ENCODE measurements at regions not wholly inside any gene's neighbourhood (a gene's known extent, or its start where the extent isn't known, plus 50 kb on each side); places are given as distances from the start of the nearest gene placed in this dataset.

DNA sequence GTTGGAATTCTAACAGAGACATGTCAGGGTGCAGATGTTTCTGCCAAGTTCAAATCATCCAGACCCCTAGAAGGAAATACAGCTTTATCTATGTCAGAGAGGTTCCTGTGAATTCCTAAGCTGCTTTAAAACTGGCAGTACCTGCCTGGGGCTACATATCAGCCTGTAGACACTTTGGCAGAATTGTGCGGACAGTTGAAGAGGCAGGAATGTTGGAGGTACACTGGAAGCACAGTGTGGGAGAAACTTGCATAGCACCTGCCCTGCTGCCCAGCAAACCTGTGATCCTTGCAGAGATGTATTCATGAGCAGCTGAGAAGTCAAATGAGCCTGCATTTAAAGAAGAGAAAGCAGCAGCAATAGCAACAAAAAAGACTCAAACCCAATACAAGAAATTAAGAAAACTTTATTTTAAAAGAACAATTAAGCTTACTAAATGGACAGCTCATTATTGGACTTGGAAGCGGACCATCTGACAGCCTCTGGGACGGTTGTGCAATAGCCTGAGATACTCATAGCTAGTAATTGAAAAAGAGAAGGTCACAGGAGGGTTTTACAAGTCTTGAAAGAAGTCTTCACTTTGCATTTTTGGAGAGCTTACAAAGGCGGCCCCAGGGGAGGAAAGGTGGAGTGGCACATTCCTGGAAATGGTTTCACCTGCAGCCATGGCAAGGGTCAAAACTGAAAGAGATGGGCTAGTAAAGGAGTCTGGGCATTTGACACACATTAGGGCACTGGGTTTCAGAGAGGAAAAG lies 280.9 kb upstream of the FLRT2 start:
- Histone ChIP-seq H3K27me3 (no peaks in the 10 kb centered on the region), H3K9me3 (no peaks in the 10 kb centered on the region), H3K4me1 (no peaks in the 10 kb centered on the region), H3K27ac (no peak overlapping the region), H3K4me3 (no peak overlapping the region), H3K36me3 (no peaks in the 10 kb centered on the region)
- intact Hi-C loops (cut with DNase I; ENCODE audit: low total_unique reads) (no loop called here), in situ Hi-C loops (cut with MboI; ENCODE audit: low pct_ligation_motif_present in 1 of 4, low pct_unique_long_range_greater_than_20kb in 1 of 4, low sequenced_read_pairs in 3 of 4) (no loop called here)
- DNase-seq, result no peak
- TF ChIP-seq POLR2A (IDR thresholded peaks at IDR 0.05) (no peak), POLR2AphosphoS5 (IDR thresholded peaks at IDR 0.05) (no peak), EP300 (IDR thresholded peaks at IDR 0.05; ENCODE audit: low read depth) (no peak)
- TF ChIP-seq, protein P1, sequence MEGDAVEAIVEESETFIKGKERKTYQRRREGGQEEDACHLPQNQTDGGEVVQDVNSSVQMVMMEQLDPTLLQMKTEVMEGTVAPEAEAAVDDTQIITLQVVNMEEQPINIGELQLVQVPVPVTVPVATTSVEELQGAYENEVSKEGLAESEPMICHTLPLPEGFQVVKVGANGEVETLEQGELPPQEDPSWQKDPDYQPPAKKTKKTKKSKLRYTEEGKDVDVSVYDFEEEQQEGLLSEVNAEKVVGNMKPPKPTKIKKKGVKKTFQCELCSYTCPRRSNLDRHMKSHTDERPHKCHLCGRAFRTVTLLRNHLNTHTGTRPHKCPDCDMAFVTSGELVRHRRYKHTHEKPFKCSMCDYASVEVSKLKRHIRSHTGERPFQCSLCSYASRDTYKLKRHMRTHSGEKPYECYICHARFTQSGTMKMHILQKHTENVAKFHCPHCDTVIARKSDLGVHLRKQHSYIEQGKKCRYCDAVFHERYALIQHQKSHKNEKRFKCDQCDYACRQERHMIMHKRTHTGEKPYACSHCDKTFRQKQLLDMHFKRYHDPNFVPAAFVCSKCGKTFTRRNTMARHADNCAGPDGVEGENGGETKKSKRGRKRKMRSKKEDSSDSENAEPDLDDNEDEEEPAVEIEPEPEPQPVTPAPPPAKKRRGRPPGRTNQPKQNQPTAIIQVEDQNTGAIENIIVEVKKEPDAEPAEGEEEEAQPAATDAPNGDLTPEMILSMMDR (IDR thresholded peaks at IDR 0.05), result no peak
- 83 to 85% methylated on average over 3 to 4 of the region's 4 CpGs for WGBS, 2 donors (ENCODE audit: low coverage in 1 of 2)

DNA sequence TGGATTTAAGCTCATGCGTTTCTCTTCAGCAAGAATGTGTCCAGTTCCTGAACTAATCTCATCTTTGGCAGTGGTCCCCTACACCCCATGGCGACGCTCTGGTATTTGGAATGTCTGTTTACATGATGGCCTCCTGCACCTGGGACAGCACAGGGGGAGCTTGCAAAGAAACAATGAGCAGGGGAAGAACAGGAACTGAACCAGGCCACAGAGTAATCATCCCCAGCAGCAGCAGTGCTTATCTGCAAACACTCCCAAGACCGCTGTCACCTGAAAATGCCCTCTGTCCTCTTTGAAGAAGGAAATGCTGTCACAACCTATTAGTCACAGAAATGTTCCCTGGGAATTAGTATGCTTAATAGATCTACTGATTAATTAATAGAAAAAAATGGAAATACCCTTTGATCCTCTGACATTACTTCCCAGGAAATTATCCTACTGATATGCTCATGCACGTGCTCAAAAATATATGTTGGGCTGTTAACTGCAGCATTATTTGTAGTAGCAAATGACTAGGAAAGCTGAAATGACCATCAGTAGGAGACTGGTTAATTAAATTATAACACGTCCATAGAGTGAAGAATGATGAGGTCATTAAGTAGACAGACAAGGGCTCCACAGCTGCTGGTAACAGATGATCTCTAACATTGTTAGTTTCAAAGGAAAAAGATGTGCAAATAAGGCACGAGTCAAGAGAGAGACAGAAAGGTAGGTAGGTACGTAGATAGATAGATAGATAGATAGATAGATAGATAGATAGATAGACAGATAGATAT lies 279.3 kb upstream of the FLRT2 start:
- TF ChIP-seq, protein P1 (IDR thresholded peaks at IDR 0.05), result no peak
- no peak for TF ChIP-seq POLR2A (IDR thresholded peaks at IDR 0.05)
- TF ChIP-seq POLR2AphosphoS5 (IDR thresholded peaks at IDR 0.05), result no peak
- TF ChIP-seq EP300 (IDR thresholded peaks at IDR 0.05; ENCODE audit: low read depth), result no peak
- 68 to 71% methylated on average over 8 of the region's 8 CpGs for WGBS, 2 donors (ENCODE audit: low coverage in 1 of 2)
- H3K36me3 ChIP-seq, result no peaks in the 10 kb centered on the region
- no peaks in the 10 kb centered on the region for H3K9me3 ChIP-seq
- no peak overlapping the region for H3K4me3 ChIP-seq
- H3K27me3 ChIP-seq, result no peaks in the 10 kb centered on the region
- in situ Hi-C loops (cut with MboI; ENCODE audit: low pct_ligation_motif_present in 1 of 4, low pct_unique_long_range_greater_than_20kb in 1 of 4, low sequenced_read_pairs in 3 of 4), result no loop called here
- DNase-seq, result no peak
- H3K4me1 ChIP-seq, result no peaks in the 10 kb centered on the region
- intact Hi-C loops (cut with DNase I; ENCODE audit: low total_unique reads), result no loop called here
- no peak overlapping the region for H3K27ac ChIP-seq

DNA sequence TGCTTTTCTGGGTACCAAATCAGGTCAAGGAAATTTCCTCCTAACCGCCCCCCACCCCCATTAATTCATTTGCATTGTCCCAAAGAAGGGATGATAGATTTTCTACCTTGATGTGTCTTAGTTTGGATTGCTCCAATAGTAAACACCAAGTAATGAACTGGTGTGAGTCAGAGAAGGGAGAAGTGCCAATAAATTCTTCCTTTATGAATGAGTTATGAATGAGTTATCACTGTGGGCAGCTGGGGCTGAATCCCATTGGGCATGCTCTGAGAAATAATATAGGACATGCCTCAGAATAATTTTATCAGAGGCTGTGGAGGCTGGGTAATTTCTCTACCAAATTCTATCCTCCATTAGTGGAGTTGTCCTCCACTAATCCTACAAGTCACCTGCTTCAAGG lies 277.9 kb upstream of the FLRT2 start:
- intact Hi-C loops (cut with DNase I; ENCODE audit: low total_unique reads) (no loop called here), in situ Hi-C loops (cut with MboI; ENCODE audit: low pct_ligation_motif_present in 1 of 4, low pct_unique_long_range_greater_than_20kb in 1 of 4, low sequenced_read_pairs in 3 of 4) (no loop called here)
- TF ChIP-seq POLR2AphosphoS5 (IDR thresholded peaks at IDR 0.05) (no peak), EP300 (IDR thresholded peaks at IDR 0.05; ENCODE audit: low read depth) (no peak), POLR2A (IDR thresholded peaks at IDR 0.05) (no peak)
- TF ChIP-seq, protein P1 (IDR thresholded peaks at IDR 0.05), result no peak
- Histone ChIP-seq H3K9me3 (no peaks in the 10 kb centered on the region), H3K27me3 (no peaks in the 10 kb centered on the region), H3K4me1 (no peaks in the 10 kb centered on the region), H3K36me3 (no peaks in the 10 kb centered on the region), H3K4me3 (no peak overlapping the region), H3K27ac (no peak overlapping the region)
- 64 to 100% methylated on average over 1 of the region's 1 CpG for WGBS, 2 donors (ENCODE audit: low coverage in 1 of 2)
- DNase-seq, result no peak

DNA sequence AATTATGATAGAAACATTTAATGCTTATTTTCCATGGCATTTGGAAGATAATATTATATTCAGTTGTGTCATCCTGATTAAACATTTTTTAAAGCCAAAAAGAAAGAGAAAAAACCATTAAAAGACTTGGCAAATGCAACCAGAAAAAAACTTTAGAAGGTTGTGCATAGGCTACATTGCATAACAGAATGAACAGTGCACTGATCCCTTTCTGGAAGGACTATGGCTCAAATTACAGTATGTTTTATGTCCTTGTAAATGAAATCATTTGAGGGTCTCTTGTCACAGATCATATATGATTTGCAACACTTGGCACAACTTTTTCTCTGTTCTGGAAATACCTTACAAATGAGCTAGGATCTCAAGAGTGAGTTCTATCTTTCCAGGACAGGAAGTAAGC lies 275.2 kb upstream of the FLRT2 start:
- Histone ChIP-seq H3K27me3 (no peaks in the 10 kb centered on the region), H3K36me3 (no peaks in the 10 kb centered on the region), H3K9me3 (no peaks in the 10 kb centered on the region), H3K27ac (no peak overlapping the region), H3K4me1 (no peaks in the 10 kb centered on the region), H3K4me3 (no peak overlapping the region)
- TF ChIP-seq EP300 (IDR thresholded peaks at IDR 0.05; ENCODE audit: low read depth) (no peak), POLR2AphosphoS5 (IDR thresholded peaks at IDR 0.05) (no peak), POLR2A (IDR thresholded peaks at IDR 0.05) (no peak)
- TF ChIP-seq, protein P1 (IDR thresholded peaks at IDR 0.05), result no peak
- DNase-seq, result no peak
- intact Hi-C loops (cut with DNase I; ENCODE audit: low total_unique reads) (no loop called here), in situ Hi-C loops (cut with MboI; ENCODE audit: low pct_ligation_motif_present in 1 of 4, low pct_unique_long_range_greater_than_20kb in 1 of 4, low sequenced_read_pairs in 3 of 4) (no loop called here)

Data from transverse colon (tissue), 4 donors.